Bronchial epithelial cell (primary cell): ENCODE measurements at regions not wholly inside any gene's neighbourhood (a gene's known extent, or its start where the extent isn't known, plus 50 kb on each side); places are given as distances from the start of the nearest gene placed in this dataset.
A peak's percentile ranks its signal among the peaks of the same experiment; 100 is the strongest.

ENCODE experiments used
- DNase-seq: peaks from one replicate; pipeline ENCODE4 v3.0.0-alpha.2; 2010; ENCODE audit warnings: low read depth
- FAIRE-seq: peaks from 2 replicates; lab custom pipeline; 2011; peaks lifted over from hg19 to GRCh38; lab: Jason Lieb, UNC
- H3K27me3 ChIP-seq: 2 replicates; pipeline ENCODE4 v1.5.1; 2011; ENCODE audit warnings: low read length; ENCODE audit not compliant: control insufficient read depth, insufficient read depth
- H3K36me3 ChIP-seq: 2 replicates; pipeline ENCODE4 v1.5.1; 2011; ENCODE audit warnings: low read length; ENCODE audit not compliant: control insufficient read depth, insufficient read depth
- H3K4me3 ChIP-seq: 2 replicates; pipeline ENCODE4 v1.5.1; 2011; ENCODE audit warnings: mild to moderate bottlenecking, low read depth, low read length, control low read depth
- TF ChIP-seq, protein P1 (sequence below): IDR thresholded peaks from 2 replicates; pipeline ENCODE4 v1.5.1; 2011; ENCODE audit warnings: mild to moderate bottlenecking, moderate library complexity, low read length, control low read depth, inconsistent platforms; ENCODE audit not compliant: insufficient read depth, severe bottlenecking

DNA sequence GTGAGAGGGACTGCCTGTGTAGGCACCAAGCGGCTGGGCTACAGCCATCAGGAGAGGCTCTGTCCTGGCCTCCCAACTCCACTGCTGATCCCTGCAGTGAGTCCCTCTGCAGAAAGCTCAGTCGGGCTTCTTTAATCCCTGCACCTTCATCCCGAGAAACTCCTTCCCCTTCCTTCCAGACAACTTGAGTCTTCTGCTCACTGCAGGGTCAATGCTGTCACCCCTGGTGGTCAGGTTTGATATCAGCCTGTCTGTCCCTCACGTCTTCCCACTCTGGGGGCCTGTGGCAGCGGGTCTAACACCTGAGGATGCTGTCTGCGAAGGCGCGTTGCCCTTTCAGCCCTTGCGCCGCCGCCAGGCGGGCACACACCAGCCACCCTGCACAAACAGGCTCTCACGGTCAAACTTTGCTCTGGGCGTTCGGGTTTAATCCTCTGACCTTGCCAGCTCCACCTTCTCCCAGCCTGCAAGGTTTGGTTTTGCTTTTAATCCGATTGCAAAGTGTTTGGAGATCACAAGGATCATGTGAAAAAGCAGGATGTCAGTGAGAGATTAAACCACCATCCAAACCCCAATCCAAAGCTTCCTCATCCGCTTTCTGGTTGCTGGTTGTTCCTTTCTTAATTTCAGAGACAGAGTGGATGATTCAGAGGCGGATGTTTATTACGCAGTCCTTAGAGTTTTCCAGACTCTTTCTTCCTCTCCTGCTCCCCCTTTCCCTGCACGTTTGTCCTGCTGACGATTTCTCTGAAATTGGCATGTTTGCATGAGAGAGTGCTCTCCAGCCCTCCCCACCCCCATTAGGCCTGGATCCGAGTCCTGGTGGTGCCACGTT lies 74.8 kb upstream of the SLC34A2 start:
- TF ChIP-seq, protein P1, sequence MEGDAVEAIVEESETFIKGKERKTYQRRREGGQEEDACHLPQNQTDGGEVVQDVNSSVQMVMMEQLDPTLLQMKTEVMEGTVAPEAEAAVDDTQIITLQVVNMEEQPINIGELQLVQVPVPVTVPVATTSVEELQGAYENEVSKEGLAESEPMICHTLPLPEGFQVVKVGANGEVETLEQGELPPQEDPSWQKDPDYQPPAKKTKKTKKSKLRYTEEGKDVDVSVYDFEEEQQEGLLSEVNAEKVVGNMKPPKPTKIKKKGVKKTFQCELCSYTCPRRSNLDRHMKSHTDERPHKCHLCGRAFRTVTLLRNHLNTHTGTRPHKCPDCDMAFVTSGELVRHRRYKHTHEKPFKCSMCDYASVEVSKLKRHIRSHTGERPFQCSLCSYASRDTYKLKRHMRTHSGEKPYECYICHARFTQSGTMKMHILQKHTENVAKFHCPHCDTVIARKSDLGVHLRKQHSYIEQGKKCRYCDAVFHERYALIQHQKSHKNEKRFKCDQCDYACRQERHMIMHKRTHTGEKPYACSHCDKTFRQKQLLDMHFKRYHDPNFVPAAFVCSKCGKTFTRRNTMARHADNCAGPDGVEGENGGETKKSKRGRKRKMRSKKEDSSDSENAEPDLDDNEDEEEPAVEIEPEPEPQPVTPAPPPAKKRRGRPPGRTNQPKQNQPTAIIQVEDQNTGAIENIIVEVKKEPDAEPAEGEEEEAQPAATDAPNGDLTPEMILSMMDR, result no peak
- no peak overlapping the region for H3K4me3 ChIP-seq
- DNase-seq, result no peak
- no peaks in the 10 kb centered on the region for H3K36me3 ChIP-seq
- no peaks in the 10 kb centered on the region for H3K27me3 ChIP-seq
- FAIRE-seq, result no peak

DNA sequence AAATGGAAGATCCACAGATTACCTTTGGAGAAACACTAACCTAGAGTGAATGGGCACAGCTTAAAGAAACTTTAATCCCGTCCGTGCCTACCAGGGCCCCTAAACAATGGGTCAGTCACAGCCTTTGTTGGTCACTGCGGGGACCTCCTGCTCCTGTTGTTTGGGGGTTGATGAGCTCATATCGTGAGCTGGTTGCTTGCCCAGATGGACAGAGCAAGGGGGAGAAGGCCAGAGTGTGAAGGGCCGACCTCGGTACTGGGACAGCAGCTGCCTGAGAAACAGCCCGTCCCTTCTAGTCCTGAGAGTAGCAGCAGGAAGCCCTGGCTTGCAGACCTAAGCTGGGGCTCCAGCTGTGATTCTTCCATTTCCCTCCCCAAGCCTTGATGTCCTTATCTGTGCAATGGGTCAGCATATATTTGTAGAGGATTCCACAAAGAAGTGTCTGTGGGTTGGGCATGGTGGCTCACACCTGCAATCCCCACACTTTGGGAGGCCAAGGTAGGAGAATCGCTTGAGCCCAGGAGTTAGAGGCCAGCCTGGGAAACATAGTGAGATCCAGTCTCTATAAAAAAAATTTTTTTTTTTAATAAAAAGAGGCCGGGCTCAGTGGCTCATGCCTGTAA lies 69.6 kb upstream of the SLC34A2 start:
- no peak for FAIRE-seq
- Histone ChIP-seq H3K36me3 (no peaks in the 10 kb centered on the region), H3K27me3 (no peaks in the 10 kb centered on the region), H3K4me3 (no peak overlapping the region)
- TF ChIP-seq, protein P1, result no peak
- DNase-seq, result no peak

DNA sequence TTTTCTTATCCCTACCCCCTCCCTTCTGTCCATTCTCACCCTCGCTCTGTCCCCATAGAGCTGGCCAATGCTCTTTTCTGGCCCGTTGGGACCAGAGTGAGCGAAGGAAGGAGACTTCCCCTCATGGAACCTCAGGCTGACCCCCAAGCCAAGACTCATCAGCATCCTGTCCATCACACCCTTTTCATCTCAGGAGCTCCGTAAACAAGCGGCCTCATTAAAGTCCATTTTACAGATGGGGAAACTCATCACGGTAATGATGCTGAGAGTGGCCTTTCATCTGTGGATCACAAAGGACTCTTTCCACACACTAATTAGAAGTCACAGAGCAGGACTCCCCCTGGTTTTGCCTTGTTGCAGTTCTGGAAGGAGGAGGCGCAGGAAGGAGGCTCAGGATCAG lies 67.4 kb upstream of the SLC34A2 start:
- no peaks in the 10 kb centered on the region for H3K36me3 ChIP-seq
- no peaks in the 10 kb centered on the region for H3K27me3 ChIP-seq
- FAIRE-seq (no peak), DNase-seq (no peak)
- H3K4me3 ChIP-seq, result no peak overlapping the region
- TF ChIP-seq, protein P1, result no peak

DNA sequence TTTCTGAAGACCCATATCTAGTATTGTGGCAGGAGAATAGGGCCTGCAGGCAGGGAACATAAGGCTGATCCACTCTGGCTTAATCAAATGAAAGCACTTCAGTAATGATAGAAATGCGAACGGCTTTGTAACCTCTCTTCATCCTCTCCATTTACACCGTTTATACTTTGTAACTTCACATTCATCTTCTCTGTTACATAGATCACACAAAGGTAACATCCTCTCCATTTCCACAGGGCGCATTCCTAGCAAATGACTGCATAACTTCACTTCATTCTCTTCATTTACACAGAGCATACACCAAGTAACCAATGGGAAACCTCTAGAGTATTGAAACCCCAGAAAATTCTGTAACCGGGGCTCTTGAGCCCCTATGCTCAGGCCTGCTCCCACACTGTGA lies 65.5 kb upstream of the SLC34A2 start:
- no peaks in the 10 kb centered on the region for H3K27me3 ChIP-seq
- no peak overlapping the region for H3K4me3 ChIP-seq
- no peaks in the 10 kb centered on the region for H3K36me3 ChIP-seq
- FAIRE-seq, result no peak
- peak; percentile 18 for DNase-seq
- TF ChIP-seq, protein P1, result no peak

DNA sequence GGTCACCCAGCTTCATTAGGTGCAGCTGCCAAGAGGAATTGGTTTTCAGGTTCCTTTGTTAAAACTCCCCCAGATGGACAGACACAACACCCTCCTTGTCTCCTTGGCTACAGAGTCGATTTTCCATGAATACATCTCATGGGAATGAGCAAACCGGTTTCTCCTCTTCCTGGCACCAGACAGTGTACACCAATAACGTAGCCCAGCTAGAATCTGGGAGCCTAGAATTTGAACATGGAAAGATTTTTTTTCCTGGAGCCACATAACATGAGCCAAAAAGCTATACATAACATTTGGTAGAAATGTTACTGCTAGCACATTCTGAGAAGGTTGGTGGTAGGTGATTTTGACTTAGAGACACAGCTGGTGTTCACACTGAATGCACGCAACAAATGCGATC lies 62.9 kb upstream of the SLC34A2 start:
- DNase-seq (no peak), FAIRE-seq (no peak)
- Histone ChIP-seq H3K36me3 (no peaks in the 10 kb centered on the region), H3K27me3 (no peaks in the 10 kb centered on the region), H3K4me3 (no peak overlapping the region)
- TF ChIP-seq, protein P1, result no peak
